ENCODE measurements at regions not wholly inside any gene's neighbourhood (a gene's known extent, or its start where the extent isn't known, plus 50 kb on each side); places are given as distances from the start of the nearest gene placed in this dataset.
"Not testable (repeated sequence)": the region's sequence is repeated elsewhere in the genome, so short reads cannot be mapped to it uniquely, and the experiment has no call there.

DNA sequence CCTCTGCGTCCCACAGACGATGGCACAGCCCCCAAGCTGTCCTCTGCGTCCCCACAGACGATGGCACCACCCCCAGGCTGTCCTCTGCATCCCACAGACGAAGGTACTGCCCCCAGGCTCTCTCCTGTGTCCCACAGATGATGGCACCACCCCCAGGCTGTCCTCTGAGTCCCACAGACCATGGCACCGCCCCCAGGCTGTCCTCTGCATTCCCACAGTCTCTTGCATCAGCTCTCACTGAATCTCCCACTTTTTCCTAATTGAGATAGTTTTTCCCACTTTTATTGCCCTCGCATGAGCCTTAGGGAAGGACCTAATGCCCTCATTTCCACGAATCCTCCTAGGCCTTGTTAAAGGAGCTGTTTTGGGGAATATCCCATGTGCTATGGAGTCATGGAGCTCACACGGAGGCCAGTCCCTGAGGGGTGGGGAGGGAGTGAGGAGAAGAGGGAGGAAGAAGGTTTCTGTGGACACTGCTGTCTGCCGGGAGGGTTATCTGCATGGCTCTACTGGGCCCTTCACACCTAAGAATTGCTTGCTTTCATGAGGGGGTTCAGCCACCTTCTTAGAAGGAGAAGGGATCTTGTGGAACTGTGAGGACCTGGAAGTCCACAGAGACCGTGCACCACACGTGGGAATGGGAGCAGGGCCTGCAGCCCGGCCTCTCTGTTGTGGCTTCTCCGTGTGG is 58.2 kb upstream of the PTCH1 start:
- ChIA-PET CTCF (no interaction called here), POLR2A (no interaction called here)
- no peak overlapping the region for H3K4me3 Mint-ChIP-seq
- DNase-seq, result no peak
- H3K9me3 Mint-ChIP-seq, result no peaks in the 10 kb centered on the region
- peaks cover 11% of the 10 kb centered on the region for H3K4me1 Mint-ChIP-seq
- peaks cover 31% of the 10 kb centered on the region for H3K27me3 Mint-ChIP-seq
- no peaks in the 10 kb centered on the region for H3K36me3 Mint-ChIP-seq (ENCODE audit: low read depth)
- no peak overlapping the region for H3K27ac Mint-ChIP-seq

DNA sequence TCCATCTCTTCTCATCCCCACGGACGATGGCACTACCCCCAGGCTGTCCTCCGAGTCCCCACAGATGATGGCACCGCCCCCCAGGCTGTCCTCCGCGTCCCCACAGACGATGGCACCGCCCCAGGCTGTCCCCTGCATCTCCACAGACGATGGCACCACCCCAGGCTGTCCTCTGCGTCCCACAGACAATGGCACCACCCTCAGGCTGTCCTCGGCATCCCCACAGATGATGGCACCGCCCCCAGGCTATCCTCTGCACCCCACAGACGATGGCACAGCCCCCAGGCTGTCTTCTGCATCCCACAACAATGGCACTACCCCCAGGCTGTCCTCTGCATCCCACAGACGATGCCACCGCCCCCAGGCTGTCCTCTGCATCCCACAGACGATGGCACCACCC is 57.4 kb upstream of the PTCH1 start:
- Mint-ChIP-seq H3K9me3 (no peaks in the 10 kb centered on the region), H3K36me3 (ENCODE audit: low read depth) (no peaks in the 10 kb centered on the region), H3K4me3 (no peak overlapping the region), H3K4me1 (peaks cover 14% of the 10 kb centered on the region), H3K27me3 (peaks cover 34% of the 10 kb centered on the region), H3K27ac (no peak overlapping the region)
- ChIA-PET POLR2A (no interaction called here), CTCF (no interaction called here)
- peak; percentile 21 for DNase-seq

DNA sequence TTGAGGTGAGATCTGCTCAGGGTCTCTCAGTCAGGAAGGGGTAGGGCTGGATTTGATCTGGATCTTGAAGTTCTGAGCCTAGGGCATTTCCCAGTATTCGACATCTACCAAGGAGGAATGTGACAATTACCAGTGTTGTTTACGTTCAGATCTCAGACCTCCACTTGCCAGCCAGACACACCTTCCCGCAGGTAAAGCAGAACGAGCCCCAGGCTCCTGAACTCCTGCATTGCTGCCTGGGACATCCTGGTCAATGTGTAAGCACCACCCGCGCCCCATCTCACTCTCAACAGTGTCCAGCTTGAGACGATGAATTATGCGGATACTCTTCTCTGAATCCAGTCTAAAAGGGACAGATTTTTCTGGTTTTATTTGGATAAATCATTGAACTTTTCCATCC is 56.7 kb upstream of the PTCH1 start:
- Mint-ChIP-seq H3K27ac (no peak overlapping the region), H3K36me3 (ENCODE audit: low read depth) (no peaks in the 10 kb centered on the region), H3K4me3 (no peak overlapping the region), H3K4me1 (peaks cover 15% of the 10 kb centered on the region), H3K9me3 (peaks cover 2% of the 10 kb centered on the region), H3K27me3 (peaks cover 38% of the 10 kb centered on the region)
- no peak for DNase-seq
- POLR2A ChIA-PET, result no interaction called here
- CTCF ChIA-PET, result no interaction called here

GRCh38 chr9:95572381-95573151 is 55.8 kb upstream of the PTCH1 start:
- ChIA-PET POLR2A (no interaction called here), CTCF (no interaction called here)
- Mint-ChIP-seq H3K4me3 (no peak overlapping the region), H3K36me3 (ENCODE audit: low read depth) (no peaks in the 10 kb centered on the region), H3K4me1 (peaks cover 15% of the 10 kb centered on the region), H3K27me3 (peaks cover 38% of the 10 kb centered on the region), H3K9me3 (peaks cover 2% of the 10 kb centered on the region), H3K27ac (no peak overlapping the region)
- no peak for DNase-seq

DNA sequence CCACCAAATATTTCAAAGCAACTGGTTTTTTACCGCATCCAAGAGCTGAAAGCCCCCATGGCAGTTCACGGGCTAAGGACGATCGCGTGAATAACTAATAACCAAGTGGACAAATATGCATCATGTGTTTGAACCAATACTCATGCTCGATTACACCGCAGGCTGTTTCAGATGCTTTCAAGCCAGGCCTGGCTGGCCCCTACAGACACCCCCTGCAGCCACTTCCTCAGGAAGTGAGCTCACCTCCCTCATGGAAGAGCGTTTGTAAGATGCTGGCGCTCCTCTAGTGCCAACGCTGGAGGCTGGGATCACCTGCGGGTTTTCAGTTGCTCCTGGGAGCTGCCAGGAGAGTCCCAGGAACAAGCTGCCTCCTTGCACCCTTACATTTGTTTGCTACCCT is 53.9 kb upstream of the PTCH1 start:
- POLR2A ChIA-PET, result no interaction called here
- Mint-ChIP-seq H3K27me3 (peaks cover 30% of the 10 kb centered on the region), H3K9me3 (peaks cover 2% of the 10 kb centered on the region), H3K36me3 (ENCODE audit: low read depth) (no peaks in the 10 kb centered on the region), H3K4me3 (no peak overlapping the region), H3K27ac (no peak overlapping the region), H3K4me1 (peaks cover 15% of the 10 kb centered on the region)
- no peak for DNase-seq
- CTCF ChIA-PET, result no interaction called here

- Mint-ChIP-seq H3K27me3 (peaks cover 25% of the 10 kb centered on the region), H3K27ac (no peak overlapping the region), H3K9me3 (peaks cover 2% of the 10 kb centered on the region), H3K4me3 (no peak overlapping the region), H3K4me1 (peaks cover 15% of the 10 kb centered on the region), H3K36me3 (ENCODE audit: low read depth) (no peaks in the 10 kb centered on the region)
- no peak for DNase-seq
- ChIA-PET CTCF (no interaction called here), POLR2A (no interaction called here)
These were observed 53.4 kb upstream of the PTCH1 start for GRCh38 chr9:95570150-95570549.

DNA sequence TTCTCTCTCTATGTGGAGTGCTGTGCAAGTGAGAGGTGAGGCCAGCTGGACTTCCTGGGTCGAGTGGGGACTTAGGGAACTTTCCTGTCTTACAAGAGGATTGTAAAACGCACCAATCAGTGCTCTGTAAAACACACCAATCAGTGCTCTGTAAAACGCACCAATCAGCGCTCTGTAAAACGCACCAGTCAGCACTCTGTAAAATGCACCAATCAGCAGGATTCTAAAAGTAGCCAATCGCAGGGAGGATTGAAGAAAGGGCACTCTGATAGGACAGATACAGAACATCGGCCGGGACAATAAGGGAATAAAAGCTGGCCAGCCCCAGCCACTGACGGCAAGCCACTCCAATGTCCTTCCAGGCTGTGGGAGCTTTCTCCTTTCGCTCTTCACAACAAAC is 52.0 kb upstream of the PTCH1 start:
- H3K4me1 Mint-ChIP-seq, result peaks cover 15% of the 10 kb centered on the region
- H3K27ac Mint-ChIP-seq; H3K4me3 Mint-ChIP-seq; H3K36me3 Mint-ChIP-seq (ENCODE audit: low read depth); DNase-seq; CTCF ChIA-PET; H3K9me3 Mint-ChIP-seq: not testable (repeated sequence)
- POLR2A ChIA-PET, result interaction anchor here (0.7 kb wide), 1 partner anchor 225 kb away, joined by 3 read pairs; no protein-coding TSS in a partner anchor
- H3K27me3 Mint-ChIP-seq, result peaks cover 25% of the 10 kb centered on the region

Data from activated CD4-positive, alpha-beta memory T cell treated with anti-CD3 and anti-CD28 coated beads, Interleukin-2, amount 10 ng/mL, durations not matched to agents 7 days and 5 days (primary cell).